ENCODE measurements at regions not wholly inside any gene's neighbourhood (a gene's known extent, or its start where the extent isn't known, plus 50 kb on each side); places are given as distances from the start of the nearest gene placed in this dataset.

DNA sequence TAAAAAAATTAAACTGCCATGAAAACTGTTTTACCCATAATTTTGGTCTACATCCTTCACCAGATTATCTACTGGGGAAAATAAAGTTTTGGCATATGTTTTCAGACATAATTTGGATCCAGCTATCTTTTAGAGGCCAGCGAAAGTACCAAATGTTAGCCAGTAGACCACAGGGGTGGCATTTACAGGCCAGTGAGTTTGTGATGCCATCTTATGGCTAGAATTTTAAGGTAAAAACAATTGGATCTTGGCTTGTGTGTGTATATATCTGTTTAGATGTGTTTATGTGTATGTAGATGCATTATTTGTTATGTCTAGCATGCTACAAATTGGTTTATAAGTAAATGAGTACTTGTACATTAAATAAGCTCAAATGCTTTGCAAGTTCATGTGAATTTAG is 322.6 kb downstream of the ASXL3 start:
- Histone ChIP-seq H3K36me3 (replicated peaks in 1 of 2; ENCODE audit: control insufficient read depth in 1 of 2, insufficient read depth in 2 of 2, low read length in 1 of 2) (no peaks in the 10 kb centered on the region), H2AFZ (ENCODE audit: low read depth) (no peak overlapping the region), H3F3A (replicated peaks; ENCODE audit: insufficient read depth) (no peaks in the 10 kb centered on the region), H3K9me3 (peaks cover 20% of the 10 kb centered on the region; the same call in 1 of the 2 replicates), H3K27me3 (ENCODE audit: insufficient read depth) (no peaks in the 10 kb centered on the region), H3K9ac (no peak overlapping the region), H4K20me1 (ENCODE audit: insufficient read depth) (no peaks in the 10 kb centered on the region), H3K4me3 (ENCODE audit: low read depth in 2 of 2, low read length in 1 of 2) (no peak overlapping the region), H3K79me2 (ENCODE audit: insufficient read depth) (no peaks in the 10 kb centered on the region), H3K4me2 (no peak overlapping the region), H3K27ac (ENCODE audit: low read depth in 2 of 2, low read length in 1 of 2) (no peak overlapping the region), H3K4me1 (ENCODE audit: control insufficient read depth in 1 of 2, insufficient read depth in 2 of 2, low read depth in 1 of 2, low read length in 1 of 2) (no peaks in the 10 kb centered on the region), H3K9me2 (no peaks in the 10 kb centered on the region)
- ChIA-PET POLR2A (no interaction called here), CTCF (no interaction called here)
- WGBS (ENCODE audit: low lambda C conversion rate): 35% methylated on average over 1 of the region's 1 CpG
- TF ChIP-seq SMC3 (IDR thresholded peaks at IDR 0.05; ENCODE audit: low read depth, low read length) (no peak), GABPA (IDR thresholded peaks at IDR 0.05; ENCODE audit: low read depth) (no peak), MEF2A (IDR thresholded peaks at IDR 0.05; ENCODE audit: borderline replicate concordance, low read depth) (no peak), EZH2phosphoT487 (IDR thresholded peaks at IDR 0.05; ENCODE audit: borderline replicate concordance, low read depth) (no peak)
- DNase-seq: no peak

- peaks cover 16% of the 10 kb centered on the region; the same call in 1 of the 2 replicates for H3K9me3 ChIP-seq
- H3K9ac ChIP-seq: no peak overlapping the region
- no peaks in the 10 kb centered on the region for H3K36me3 ChIP-seq (replicated peaks in 1 of 2; ENCODE audit: control insufficient read depth in 1 of 2, insufficient read depth in 2 of 2, low read length in 1 of 2)
- WGBS (ENCODE audit: low lambda C conversion rate): 61% methylated on average over 2 of the region's 2 CpGs
- H3F3A ChIP-seq (replicated peaks; ENCODE audit: insufficient read depth): no peaks in the 10 kb centered on the region
- H2AFZ ChIP-seq (ENCODE audit: low read depth): no peak overlapping the region
- TF ChIP-seq RXRA (IDR thresholded peaks at IDR 0.05; ENCODE audit: borderline replicate concordance, low read depth): no peak
- TF ChIP-seq TCF12 (IDR thresholded peaks at IDR 0.05): no peak
- TF ChIP-seq EZH2phosphoT487 (IDR thresholded peaks at IDR 0.05; ENCODE audit: borderline replicate concordance, low read depth): no peak
- no peaks in the 10 kb centered on the region for H3K4me1 ChIP-seq (ENCODE audit: control insufficient read depth in 1 of 2, insufficient read depth in 2 of 2, low read depth in 1 of 2, low read length in 1 of 2)
- no peak overlapping the region for H3K4me2 ChIP-seq
- no peaks in the 10 kb centered on the region for H3K27me3 ChIP-seq (ENCODE audit: insufficient read depth)
- no peaks in the 10 kb centered on the region for H4K20me1 ChIP-seq (ENCODE audit: insufficient read depth)
- no peak overlapping the region for H3K27ac ChIP-seq (ENCODE audit: low read depth in 2 of 2, low read length in 1 of 2)
- no peaks in the 10 kb centered on the region for H3K9me2 ChIP-seq
- H3K4me3 ChIP-seq (ENCODE audit: low read depth in 2 of 2, low read length in 1 of 2): no peak overlapping the region
- CTCF ChIA-PET: interaction anchor here (0.6 kb wide), 2 partner anchors 422 to 490 kb away, joined by 3 read pairs; no protein-coding TSS in a partner anchor
- POLR2A ChIA-PET: no interaction called here
- H3K79me2 ChIP-seq (ENCODE audit: insufficient read depth): no peaks in the 10 kb centered on the region
- no peak for DNase-seq
Observed at GRCh38 chr18:33898427-33898826, 320.4 kb downstream of the ASXL3 start.

DNA sequence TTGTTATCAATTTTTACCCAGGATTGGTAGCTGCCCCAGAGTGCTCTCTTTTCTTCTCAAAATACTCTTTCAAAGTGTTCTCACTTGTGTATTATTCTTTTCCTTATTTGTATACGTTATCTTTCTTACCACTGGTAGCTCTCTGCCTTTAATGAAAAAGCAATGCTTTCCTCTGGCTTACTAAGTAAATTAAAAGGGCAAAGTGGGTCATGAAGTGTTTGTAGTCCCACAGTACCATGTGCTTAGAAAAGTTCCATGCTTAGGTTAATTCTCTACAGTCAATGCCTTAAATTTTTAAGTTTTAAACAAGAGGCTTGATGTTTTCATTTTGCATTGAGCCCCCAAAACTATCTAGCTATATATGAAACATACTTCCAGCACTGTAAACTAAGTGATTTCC is 300.2 kb downstream of the ASXL3 start:
- Histone ChIP-seq H3K79me2 (ENCODE audit: insufficient read depth) (no peaks in the 10 kb centered on the region), H3F3A (replicated peaks; ENCODE audit: insufficient read depth) (no peaks in the 10 kb centered on the region), H4K20me1 (ENCODE audit: insufficient read depth) (no peaks in the 10 kb centered on the region), H3K27ac (ENCODE audit: low read depth in 2 of 2, low read length in 1 of 2) (no peak overlapping the region), H3K9ac (no peak overlapping the region), H2AFZ (ENCODE audit: low read depth) (no peak overlapping the region), H3K4me3 (ENCODE audit: low read depth in 2 of 2, low read length in 1 of 2) (no peak overlapping the region), H3K36me3 (replicated peaks in 1 of 2; ENCODE audit: control insufficient read depth in 1 of 2, insufficient read depth in 2 of 2, low read length in 1 of 2) (no peaks in the 10 kb centered on the region), H3K9me2 (no peaks in the 10 kb centered on the region), H3K9me3 (no peaks in the 10 kb centered on the region), H3K4me1 (ENCODE audit: control insufficient read depth in 1 of 2, insufficient read depth in 2 of 2, low read depth in 1 of 2, low read length in 1 of 2) (no peaks in the 10 kb centered on the region), H3K27me3 (ENCODE audit: insufficient read depth) (no peaks in the 10 kb centered on the region), H3K4me2 (no peak overlapping the region)
- TF ChIP-seq USF2 (IDR thresholded peaks at IDR 0.05; ENCODE audit: borderline replicate concordance, low read depth, low read length) (no peak), ELF1 (IDR thresholded peaks at IDR 0.05) (no peak), CHD2 (IDR thresholded peaks at IDR 0.05; ENCODE audit: low read length, partially characterized antibody) (no peak), CTCF (IDR thresholded peaks at IDR 0.05) (no peak), EP300 (IDR thresholded peaks at IDR 0.05; ENCODE audit: borderline replicate concordance in 1 of 2, low read depth in 1 of 2, low read length in 1 of 2) (no peak), YY1 (IDR thresholded peaks at IDR 0.05; ENCODE audit: low read depth) (no peak), MXI1 (IDR thresholded peaks at IDR 0.05; ENCODE audit: low read depth, low read length) (no peak), GATA2 (CRISPR knock-in tag; IDR thresholded peaks at IDR 0.05) (no peak), EZH2phosphoT487 (IDR thresholded peaks at IDR 0.05; ENCODE audit: borderline replicate concordance, low read depth) (no peak), FOXJ3 (CRISPR knock-in tag; IDR thresholded peaks at IDR 0.05) (no peak), SMC3 (IDR thresholded peaks at IDR 0.05; ENCODE audit: low read depth, low read length) (no peak), NRF1 (IDR thresholded peaks at IDR 0.05; ENCODE audit: low read depth, low read length) (no peak), TEAD4 (IDR thresholded peaks at IDR 0.05; ENCODE audit: borderline replicate concordance, insufficient read depth) (no peak), RAD21 (IDR thresholded peaks at IDR 0.05; ENCODE audit: low read length) (no peak), RXRA (IDR thresholded peaks at IDR 0.05; ENCODE audit: borderline replicate concordance, low read depth) (no peak)
- TF ChIP-seq, protein P1, sequence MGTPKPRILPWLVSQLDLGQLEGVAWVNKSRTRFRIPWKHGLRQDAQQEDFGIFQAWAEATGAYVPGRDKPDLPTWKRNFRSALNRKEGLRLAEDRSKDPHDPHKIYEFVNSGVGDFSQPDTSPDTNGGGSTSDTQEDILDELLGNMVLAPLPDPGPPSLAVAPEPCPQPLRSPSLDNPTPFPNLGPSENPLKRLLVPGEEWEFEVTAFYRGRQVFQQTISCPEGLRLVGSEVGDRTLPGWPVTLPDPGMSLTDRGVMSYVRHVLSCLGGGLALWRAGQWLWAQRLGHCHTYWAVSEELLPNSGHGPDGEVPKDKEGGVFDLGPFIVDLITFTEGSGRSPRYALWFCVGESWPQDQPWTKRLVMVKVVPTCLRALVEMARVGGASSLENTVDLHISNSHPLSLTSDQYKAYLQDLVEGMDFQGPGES (IDR thresholded peaks at IDR 0.05; ENCODE audit: low read depth, low read length): no peak
- ChIA-PET CTCF (no interaction called here), POLR2A (no interaction called here)
- no peak for DNase-seq
- WGBS (ENCODE audit: low lambda C conversion rate): 9% methylated on average over 1 of the region's 1 CpG

All from SK-N-SH (cell line).